ENCODE measurements at regions not wholly inside any gene's neighbourhood (a gene's known extent, or its start where the extent isn't known, plus 50 kb on each side); places are given as distances from the start of the nearest gene placed in this dataset.

GRCh38 chr9:106312906-106313305, 550.1 kb upstream of the ZNF462 start:
- TF ChIP-seq MAX (IDR thresholded peaks at IDR 0.05) (no peak), GABPA (IDR thresholded peaks at IDR 0.05 in 1 of 2, conservative IDR thresholded peaks at IDR 0.05 in 1 of 2) (no peak), CTCF (IDR thresholded peaks at IDR 0.05; ENCODE audit: low read depth, low read length, missing input control) (no peak), RAD21 (IDR thresholded peaks at IDR 0.05) (no peak), JUND (IDR thresholded peaks at IDR 0.05) (no peak), SP1 (IDR thresholded peaks at IDR 0.05) (no peak), TAF1 (conservative IDR thresholded peaks at IDR 0.05) (no peak), ATF3 (IDR thresholded peaks at IDR 0.05) (no peak), YY1 (IDR thresholded peaks at IDR 0.05) (no peak), EGR1 (IDR thresholded peaks at IDR 0.05; ENCODE audit: low read depth in 2 of 2) (no peak)

Data from liver (tissue), 3 donors.